ENCODE measurements at regions not wholly inside any gene's neighbourhood (a gene's known extent, or its start where the extent isn't known, plus 50 kb on each side); places are given as distances from the start of the nearest gene placed in this dataset.
A peak's percentile ranks its signal among the peaks of the same experiment; 100 is the strongest.

DNA sequence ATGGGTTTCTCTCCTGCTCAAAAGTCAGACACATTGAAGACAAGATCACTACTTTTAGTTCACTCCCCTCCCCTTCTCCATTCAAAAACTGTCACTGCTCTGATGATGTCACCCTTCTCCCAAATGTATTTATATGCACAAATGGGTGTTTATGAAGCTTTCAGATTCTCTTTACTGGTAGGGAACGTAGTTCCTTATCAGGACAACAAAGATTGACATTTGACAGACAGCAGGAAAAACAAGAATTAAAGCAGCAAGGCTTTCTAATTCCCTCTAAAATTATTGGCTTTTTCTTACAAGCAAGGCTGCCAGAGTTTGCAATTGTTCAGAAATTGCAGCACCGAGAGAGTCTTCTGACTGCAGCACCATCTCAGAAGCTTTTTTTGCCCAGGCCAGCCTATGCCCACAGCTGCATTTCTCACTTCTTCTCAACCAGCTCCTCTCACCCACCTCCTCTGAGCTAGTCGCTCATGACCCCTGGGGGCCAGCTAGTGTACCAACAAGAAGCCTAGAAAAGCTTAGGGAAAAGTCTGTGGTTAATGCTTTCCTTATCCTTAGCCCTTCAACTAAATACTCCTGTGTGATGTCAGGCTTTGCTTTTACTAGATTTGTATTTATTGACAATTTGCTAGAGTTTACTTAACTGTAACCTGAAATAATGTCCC, 265.1 kb downstream of the HTR7 start:
- TF ChIP-seq, protein P1, sequence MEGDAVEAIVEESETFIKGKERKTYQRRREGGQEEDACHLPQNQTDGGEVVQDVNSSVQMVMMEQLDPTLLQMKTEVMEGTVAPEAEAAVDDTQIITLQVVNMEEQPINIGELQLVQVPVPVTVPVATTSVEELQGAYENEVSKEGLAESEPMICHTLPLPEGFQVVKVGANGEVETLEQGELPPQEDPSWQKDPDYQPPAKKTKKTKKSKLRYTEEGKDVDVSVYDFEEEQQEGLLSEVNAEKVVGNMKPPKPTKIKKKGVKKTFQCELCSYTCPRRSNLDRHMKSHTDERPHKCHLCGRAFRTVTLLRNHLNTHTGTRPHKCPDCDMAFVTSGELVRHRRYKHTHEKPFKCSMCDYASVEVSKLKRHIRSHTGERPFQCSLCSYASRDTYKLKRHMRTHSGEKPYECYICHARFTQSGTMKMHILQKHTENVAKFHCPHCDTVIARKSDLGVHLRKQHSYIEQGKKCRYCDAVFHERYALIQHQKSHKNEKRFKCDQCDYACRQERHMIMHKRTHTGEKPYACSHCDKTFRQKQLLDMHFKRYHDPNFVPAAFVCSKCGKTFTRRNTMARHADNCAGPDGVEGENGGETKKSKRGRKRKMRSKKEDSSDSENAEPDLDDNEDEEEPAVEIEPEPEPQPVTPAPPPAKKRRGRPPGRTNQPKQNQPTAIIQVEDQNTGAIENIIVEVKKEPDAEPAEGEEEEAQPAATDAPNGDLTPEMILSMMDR (conservative IDR thresholded peaks at IDR 0.05; ENCODE audit: low read length), result peak; percentile 57
- no peak for TF ChIP-seq EZH2phosphoT487 (IDR thresholded peaks at IDR 0.05; ENCODE audit: borderline replicate concordance, low read depth, low read length)

Data from OCI-LY7 (cell line).